HG03457 (cell line): ENCODE measurements at regions not wholly inside any gene's neighbourhood (a gene's known extent, or its start where the extent isn't known, plus 50 kb on each side); places are given as distances from the start of the nearest gene placed in this dataset.

Experiments used
- ATAC-seq: cut with Tn5 transposase; IDR thresholded peaks from one replicate; pipeline ENCODE4 v1.9.1; 2021; ENCODE audit warnings: moderate number of reproducible peaks; ENCODE audit not compliant: unreplicated experiment

DNA sequence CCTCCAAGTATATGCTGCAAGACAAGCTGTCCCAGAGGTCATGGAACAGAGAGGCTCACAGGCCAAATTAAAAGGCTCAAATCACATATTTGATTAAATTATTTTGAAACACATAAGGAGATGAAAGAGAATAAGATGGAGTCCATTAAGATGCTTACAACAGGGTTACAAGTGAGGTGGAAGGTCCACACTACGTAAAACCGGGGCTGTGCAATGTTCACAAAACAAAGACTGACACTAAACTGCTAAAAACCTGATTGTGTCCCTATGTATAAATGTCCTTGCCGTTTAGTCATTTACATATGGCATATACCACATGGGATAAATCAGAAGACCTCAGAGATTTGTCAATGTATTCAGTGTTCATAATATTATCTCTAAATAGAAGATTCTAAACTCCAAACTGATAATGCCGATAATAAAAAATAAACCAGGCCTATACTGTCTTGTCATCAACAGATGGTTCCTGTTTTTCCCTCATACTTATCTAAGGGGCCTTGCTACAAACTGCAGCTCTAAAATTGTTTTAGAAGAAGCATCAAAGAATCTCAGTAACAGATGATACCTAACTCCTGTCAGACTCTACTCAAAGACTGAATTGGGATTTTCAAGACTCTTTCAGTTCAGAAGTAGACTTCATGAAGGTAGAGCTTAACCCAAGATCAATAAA lies 51.8 kb upstream of the RIPOR2 start:
- ATAC-seq: no peak

DNA sequence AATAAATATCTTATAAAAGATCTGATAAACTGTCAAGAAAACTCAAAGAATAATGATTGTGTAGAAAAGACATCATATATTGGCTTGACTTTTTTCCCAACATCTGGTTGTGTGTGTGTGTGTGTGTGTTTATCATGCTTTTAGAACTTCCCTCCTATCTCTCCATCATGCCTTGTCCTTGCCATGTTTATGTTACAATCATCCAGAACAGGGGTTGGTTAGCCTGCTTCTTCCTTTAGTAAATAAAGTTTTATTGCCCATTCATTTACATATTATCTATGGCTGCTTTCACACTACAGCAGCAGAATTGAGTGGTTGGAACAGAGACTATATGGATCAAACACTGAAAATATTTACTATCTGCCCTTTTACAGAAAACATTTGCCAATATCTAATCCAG lies 52.8 kb upstream of the RIPOR2 start:
- ATAC-seq: no peak

DNA sequence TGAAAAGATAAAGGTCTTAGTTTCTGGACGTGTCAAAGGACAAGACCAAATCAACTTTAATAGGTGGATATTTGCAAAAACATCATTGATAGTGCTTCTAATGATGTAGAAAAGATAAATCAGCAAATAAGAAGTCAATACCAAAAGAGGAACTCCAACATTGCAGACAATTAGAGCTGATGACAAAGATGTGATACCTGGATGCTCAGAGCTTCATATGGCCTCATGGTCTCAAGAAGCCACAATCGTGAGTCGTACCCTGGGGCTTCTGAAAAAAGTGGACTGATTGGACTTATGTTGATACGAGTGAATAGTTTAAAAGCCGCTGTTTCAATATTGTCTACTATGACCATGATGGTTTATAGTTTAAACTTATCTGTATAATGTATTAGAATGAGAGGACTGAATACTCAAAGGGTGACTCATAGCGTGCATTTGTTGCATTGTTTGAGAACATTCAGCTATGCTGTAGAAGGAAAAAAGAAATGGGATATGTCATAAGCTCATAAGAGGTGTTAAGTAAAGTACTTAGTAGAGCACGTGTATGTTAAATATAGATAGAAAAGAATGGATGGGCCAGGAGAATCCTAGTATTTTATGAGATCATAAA lies 54.6 kb upstream of the RIPOR2 start:
- ATAC-seq: no peak

DNA sequence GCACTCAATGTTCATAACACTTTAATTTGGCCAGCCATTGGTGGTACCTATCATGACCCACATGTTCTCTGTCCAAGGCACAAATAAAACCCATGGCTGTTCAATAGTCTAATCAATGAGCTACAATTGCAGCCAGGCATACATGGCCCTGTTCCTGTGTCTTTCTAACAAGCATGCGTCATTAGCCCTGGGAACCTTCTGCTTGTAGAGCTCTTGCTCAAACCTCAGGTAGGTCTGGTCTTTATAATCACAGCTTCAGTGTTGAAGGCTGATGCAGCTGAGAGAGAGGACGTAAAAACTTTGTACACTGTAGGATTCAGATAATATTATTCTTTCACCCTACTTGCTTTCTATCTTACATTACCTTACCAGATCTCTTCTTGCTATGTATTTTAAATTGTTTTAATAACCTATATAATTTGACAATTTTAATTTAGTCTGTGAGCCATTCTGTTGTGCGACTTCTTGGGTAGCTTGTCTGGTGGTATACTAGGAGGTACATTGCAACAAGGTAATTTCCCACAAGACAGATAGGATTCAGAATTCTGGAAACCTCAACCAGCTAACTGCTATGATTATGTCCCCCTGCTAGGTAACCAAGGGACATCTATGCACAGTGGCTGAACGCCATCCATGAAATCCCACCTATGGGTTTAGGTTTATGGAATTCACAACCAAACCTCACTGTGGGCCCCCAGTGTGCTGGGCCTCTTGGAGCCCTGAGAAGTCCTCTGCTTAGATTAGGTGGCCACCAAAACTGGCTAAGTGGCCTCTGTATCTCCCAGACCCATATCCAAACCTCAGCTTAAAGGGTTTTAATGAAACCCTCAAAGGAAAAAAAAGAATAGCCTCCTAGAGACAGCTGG lies 55.4 kb upstream of the RIPOR2 start:
- ATAC-seq: no peak

DNA sequence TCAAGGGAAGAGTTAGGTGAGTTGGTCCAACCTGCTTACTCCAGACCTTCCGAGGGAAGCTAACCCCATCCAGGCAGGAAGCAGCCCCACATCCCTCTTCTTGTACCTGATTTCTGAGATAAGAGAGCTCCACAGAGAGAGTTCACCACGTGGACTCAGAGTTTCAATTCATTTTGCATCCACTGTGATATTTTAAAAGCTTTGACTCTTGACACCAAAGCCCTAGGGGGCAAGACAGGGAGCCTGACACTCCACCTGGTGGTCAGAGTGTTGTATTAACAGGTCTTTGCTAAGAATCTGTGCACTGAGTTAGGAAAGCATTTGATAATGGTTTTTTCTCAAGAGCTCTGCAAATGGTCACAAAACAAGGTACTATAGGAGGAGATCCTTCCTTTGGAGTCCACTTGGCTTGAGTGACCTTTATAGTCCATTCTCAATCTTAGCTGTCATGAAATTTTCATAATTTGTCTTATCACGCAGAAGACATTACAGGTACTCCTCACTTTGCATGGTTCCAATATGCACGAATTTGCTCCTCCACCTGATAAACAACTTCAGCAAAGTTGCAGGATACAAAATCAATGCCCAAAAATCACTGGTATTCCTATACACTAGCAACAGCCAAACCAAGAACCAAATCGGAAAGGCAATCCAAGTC lies 56.2 kb upstream of the RIPOR2 start:
- peak; percentile 67 for ATAC-seq

DNA sequence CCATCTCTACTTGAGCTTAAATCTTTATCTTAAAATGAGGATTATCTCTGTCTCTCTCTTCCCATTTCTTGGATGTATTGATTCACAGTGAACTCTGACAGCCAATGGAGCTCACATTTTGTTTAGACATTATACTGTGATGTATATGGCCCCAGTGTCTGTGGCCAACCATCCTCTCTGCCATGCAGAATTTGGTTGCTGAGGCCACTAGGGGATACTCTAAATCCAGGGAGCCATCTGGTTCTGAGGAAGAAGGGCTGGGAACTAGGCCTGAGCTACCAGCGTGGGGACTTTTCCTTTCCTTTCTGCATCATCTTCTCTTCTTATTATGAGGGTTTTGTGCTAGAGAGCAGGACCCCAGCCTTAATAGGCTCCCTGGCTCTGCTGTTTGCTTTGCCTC lies 59.1 kb upstream of the RIPOR2 start:
- no peak for ATAC-seq

DNA sequence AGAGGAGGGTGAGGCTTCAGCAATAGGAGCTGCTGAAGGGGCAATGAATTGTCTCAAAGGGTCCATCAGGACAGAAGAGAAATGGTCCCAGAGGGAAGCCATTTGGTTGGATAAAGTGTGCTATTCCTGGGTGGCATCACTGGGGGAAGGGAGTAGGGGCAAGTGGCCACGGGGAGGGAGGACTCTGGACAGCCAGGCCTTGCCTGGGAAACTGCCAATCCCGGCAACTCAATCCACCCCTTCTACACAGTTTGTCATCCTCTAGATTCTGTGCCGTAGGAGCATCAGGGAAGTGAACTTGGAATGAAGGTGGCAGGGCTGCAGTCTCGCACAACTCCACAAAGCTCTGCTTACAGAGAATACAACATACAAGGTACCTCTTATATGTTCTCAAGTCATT lies 59.5 kb upstream of the RIPOR2 start:
- ATAC-seq: no peak

DNA sequence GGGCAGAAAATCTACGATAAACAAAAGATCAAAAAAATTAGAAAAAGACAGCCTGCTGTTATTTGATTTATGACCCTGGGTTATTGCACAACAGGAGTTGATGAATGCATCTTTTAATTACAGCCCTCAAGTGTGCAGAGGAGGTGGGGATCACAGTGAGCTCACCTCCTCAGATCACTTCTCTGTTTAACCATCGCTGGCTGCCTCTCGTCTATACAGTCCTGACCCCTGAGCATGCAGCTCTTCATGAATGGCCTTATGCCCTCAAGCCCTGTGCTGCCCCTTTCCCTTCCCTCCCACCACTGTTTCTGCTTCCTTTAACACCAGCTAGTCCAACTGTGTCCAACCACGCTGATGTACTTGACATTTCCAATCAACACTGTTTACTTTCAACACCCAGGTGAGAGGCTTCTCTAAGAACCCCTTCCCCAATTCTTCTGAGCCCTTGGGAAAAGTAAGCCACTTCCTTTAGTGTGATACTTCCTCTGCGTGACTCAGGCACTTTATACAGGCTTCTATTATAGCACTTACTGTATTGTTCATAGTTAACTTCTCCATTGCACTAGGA lies 60.6 kb upstream of the RIPOR2 start:
- no peak for ATAC-seq

DNA sequence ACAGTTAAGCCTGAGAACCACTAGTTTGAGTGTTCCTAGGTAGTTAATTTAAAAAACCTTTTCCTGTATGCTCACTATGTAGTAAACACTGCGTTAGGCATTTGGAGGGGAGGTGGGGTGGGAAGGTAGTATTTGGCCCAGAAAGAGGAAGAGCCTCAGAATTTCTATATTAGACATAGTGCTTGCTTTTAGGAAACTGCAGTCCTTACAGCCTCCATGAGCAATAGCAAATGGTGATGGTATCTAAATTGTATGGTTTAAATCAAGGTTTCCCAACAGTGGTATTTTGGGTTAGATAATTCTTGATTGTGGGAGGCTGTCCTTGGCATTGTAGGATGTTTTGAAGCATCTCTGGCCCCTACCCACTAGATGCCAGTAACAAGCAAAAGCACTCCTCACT lies 61.5 kb upstream of the RIPOR2 start:
- ATAC-seq: no peak

DNA sequence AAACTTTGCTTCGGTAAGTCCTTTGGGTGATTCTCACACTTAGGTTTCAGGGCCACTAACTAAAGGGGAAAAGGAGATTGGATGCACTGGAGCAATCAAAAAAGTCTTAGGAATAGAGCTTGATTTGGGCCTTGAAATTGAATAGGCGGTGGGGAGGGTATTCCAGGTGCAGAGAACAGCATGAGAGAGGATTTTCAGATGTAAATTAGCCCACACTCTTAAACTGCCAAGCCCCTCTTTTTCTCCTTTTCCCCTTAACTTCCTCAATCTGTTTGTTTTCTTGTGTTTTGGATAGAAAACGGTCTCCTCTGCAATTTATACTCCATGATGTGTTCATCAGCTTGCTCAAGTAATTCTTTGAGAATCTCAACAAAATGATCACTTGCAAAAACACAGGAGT lies 62.1 kb upstream of the RIPOR2 start:
- ATAC-seq: no peak

DNA sequence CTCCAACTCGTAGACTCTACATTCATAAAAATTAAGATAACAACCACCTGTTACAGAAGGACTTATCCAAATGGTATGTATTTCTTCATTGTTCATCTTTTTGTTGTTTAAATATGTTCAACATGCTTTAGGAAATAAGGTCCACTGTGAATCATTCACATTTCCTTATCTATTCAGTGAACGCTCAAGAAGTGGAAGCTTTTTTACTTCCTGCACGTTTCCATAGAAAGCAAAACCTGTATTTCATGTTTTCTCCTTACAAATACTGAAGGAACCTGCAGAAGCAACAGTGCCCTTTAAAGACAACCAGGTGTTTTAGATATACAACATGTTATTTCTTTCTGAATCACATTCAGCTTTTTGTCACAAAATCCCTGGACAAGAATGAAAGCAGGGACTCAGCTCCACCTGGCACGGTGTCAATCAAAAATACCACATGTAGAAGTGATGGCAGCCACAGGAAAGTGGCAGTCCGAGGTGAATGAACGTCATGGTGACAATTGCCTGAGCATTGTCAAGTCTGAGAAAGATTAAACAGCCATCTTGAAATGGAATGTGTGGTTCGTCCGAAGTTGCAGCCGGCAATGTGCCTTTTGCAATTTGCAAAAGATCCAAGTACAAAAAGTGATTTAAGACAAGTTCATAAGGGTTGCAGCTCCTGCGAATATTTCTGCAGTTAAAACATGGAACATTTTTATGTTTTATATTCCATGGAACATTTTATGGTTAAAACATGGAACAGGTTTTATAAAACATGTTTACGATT lies 66.7 kb upstream of the RIPOR2 start:
- ATAC-seq: no peak

DNA sequence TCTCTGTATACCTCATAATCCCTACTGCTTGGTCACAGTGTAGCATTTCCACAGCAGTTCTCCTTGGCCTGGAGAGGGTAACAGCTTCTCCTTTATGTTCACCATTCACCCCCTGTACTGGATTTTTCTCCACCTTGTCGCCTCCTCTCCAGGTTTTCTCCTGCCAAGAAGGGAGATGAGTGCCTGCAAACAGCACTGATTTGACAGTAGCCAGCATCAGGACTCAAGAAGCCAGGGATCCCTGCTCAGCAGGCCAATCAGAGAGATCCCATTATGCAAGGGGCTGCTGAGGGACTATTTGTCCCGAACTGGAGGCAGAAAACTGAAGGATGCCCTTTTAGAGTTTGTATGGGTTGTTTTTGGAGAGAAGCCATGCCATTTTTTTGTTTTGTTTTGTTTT lies 68.6 kb upstream of the RIPOR2 start:
- no peak for ATAC-seq

DNA sequence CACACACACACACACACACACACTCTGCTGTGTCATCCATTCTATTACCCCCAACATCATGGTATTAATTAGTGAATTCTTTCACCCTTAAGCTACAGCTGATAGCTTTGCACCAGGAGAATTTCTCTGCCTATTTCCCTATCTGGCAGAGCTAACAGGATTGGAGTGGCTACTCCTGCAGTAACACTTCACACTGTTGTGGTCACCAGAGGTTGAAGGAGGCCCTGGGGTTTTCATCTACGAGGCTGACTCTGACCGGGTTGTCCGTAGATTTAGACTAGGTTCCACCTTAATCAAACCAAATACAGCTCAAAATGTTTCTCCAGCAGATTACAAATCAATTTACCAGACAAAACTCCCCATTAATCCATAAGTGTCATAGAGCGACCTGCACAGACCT lies 69.2 kb upstream of the RIPOR2 start:
- no peak for ATAC-seq

DNA sequence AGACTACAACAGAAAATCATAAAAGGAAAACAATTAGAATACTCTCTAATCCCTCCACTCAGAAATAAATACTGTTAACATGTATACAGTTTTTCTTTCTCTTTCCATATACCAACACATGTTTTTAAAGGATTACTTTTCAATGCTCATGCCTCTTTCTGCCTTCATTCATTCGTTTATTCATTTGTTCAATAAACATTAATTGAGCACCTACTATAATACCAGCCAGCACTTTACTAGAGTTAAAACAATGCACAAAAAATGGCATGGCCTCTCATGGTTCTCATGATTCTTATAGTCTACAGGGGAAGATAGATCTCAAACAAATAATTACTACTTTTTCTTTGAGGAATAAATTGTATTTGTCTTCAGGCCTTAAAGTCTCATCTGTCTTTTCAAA lies 70.3 kb upstream of the RIPOR2 start:
- no peak for ATAC-seq

DNA sequence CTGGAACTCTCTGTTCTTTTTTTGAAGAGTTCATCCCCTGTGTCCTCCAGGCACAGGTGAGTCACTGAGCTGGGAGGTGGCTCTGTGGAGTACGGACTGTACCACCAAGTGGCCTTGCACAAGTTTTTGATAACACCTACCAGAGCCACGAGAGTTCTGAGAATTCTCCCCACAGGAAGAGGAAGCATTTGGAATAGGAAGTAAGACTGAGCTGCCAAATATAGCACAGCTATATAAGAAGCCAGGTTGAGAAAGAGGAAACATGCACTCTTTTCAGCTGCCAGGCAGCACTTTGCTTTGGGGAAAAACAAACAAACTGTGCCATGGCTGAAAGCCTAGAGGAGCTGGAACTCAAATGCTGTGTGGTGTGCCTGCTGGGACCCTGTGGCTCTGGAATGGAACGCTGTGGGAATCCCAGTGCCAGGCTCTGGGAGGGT lies 70.8 kb upstream of the RIPOR2 start:
- no peak for ATAC-seq

DNA sequence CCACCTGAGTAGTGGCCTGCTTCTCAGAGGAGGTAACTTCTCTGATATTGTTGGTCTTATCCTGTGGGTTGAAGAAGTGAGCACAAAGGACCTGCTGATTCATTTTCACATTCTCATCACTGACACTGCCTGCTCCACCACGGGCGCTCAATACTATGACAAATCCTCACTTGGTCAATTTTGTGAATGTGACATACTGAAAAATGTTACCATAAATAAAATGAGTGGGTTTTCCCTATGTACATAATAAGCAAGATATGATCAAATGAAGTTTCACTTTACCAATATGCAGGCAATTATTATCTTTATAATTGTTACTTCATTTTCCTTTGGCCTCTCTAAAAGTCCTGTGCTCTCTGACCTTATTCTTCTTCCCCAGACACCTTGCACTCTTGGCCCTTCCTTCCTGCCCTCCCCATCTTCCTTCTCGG lies 71.5 kb upstream of the RIPOR2 start:
- peak; percentile 73 for ATAC-seq

DNA sequence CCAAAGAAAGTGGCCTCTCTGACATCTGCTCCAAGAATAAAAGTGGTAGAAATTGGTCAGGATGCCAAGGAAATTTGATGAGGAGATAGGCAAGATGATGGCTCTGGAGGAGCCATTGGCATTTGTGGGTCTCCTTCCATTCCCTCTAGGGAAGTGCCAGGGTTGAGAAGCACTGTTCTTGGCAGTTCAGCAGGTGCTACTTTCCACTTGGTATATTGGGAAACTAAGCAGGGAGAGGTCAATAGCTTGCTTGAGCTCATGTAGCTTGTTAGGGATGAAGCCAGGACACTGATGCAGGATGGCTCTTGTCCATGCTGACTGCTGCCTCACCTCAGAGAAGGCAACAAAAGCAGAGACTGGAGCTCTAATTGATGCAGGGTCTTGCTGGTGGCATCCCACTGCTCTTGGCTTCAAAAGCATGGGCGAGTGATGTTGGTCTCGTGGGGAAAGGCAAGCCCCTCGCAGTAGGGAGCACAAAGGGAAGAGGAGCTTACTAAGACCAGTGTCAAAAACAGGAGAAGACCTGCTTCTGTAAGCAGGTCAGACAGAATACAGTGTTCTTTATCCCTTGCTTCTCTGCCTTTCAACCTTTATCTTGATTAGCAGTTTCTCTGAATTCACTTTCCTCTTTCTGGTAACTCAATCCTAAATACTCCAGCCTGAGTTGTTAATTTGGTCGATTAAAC lies 73.1 kb upstream of the RIPOR2 start:
- no peak for ATAC-seq

DNA sequence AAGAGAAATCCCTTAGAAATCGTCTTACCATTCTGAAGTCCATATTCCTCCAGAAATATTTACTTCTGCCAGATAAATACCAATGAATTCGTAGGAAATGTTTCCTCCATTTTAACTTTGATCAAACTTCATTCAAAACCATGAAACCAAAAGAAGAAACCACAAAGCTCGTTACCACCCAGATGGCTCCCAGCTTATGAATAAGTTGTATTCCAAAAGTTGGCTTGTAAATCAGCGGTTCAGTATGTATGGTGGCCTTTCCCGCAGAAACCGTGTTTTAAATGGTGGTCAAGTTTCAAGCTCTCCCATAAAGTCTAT lies 73.6 kb upstream of the RIPOR2 start:
- no peak for ATAC-seq

DNA sequence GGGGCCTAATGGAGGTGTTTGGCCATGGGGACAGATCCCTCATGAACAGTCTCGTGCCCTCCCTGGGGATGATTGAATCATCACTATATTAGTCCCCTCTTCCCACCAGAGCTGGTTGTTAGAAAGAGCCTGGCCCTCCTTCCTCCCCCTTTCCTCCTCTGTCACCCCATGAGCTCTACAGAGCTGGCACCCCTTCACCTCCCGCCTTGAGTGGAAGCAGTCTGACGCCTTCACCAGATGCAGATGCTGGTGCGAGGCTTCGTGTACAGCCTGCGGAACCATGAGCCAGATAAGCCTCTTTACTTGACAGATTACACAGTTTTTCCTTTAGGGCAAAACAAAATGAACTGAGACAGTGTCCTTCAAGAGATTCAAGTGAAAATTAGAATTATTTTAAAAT lies 74.4 kb upstream of the RIPOR2 start:
- ATAC-seq: no peak
